NT2/D1 (cell line): ENCODE measurements at regions not wholly inside any gene's neighbourhood (a gene's known extent, or its start where the extent isn't known, plus 50 kb on each side); places are given as distances from the start of the nearest gene placed in this dataset.
"Not testable (repeated sequence)": the region's sequence is repeated elsewhere in the genome, so short reads cannot be mapped to it uniquely, and the experiment has no call there.

Experiments
- SUZ12 ChIP-seq: IDR thresholded peaks from 2 replicates; pipeline ENCODE4 v1.6.1; 2011; ENCODE audit not compliant: insufficient read length, insufficient read depth; ENCODE audit errors: extremely low read depth
- ZNF274 ChIP-seq: IDR thresholded peaks from 2 replicates; pipeline ENCODE4 v1.6.1; 2011; ENCODE audit warnings: mild to moderate bottlenecking, low read depth, low read length

- not testable (repeated sequence) for TF ChIP-seq ZNF274, SUZ12
Measured at GRCh38 chr1:148361427-148362215, 121.5 kb downstream of the PPIAL4G start.
